ENCODE measurements at regions not wholly inside any gene's neighbourhood (a gene's known extent, or its start where the extent isn't known, plus 50 kb on each side); places are given as distances from the start of the nearest gene placed in this dataset.

- no peaks in the 10 kb centered on the region for H3K36me3 ChIP-seq (replicated peaks; ENCODE audit: insufficient read depth, low read length)
- no peaks in the 10 kb centered on the region for H3K9me3 ChIP-seq (replicated peaks; ENCODE audit: insufficient read depth, low read length)
- H3K79me2 ChIP-seq (ENCODE audit: low read length), result no peaks in the 10 kb centered on the region
- no peaks in the 10 kb centered on the region for H4K20me1 ChIP-seq (ENCODE audit: insufficient read depth, low read length)
- no peak for TF ChIP-seq EZH2 (optimal IDR thresholded peaks at IDR 0.05; ENCODE audit: low read depth, low read length)
- no peak for TF ChIP-seq EZH2phosphoT487 (IDR thresholded peaks at IDR 0.05; ENCODE audit: low read length)
- no peak overlapping the region for H3K27ac ChIP-seq (ENCODE audit: low read length)
- no peak overlapping the region for H3K9ac ChIP-seq (ENCODE audit: low read length)
- no peaks in the 10 kb centered on the region for H3F3A ChIP-seq (ENCODE audit: insufficient read depth, low read length)
- no peak for DNase-seq
- no peaks in the 10 kb centered on the region for H3K9me2 ChIP-seq (replicated peaks; ENCODE audit: insufficient read depth, low read length)
- no peaks in the 10 kb centered on the region for H3K27me3 ChIP-seq (replicated peaks; ENCODE audit: insufficient read depth, low read length)
- H3K4me2 ChIP-seq (ENCODE audit: low read depth, low read length), result no peak overlapping the region
- H3K4me3 ChIP-seq (ENCODE audit: low read length), result no peak overlapping the region
- H3K4me1 ChIP-seq (ENCODE audit: low read length), result no peaks in the 10 kb centered on the region
- H2AFZ ChIP-seq (ENCODE audit: low read length), result no peak overlapping the region
Measured at GRCh38 chr6:147023148-147023547, 181.1 kb upstream of the STXBP5 start.

GRCh38 chr6:147023581-147023980, 180.6 kb upstream of the STXBP5 start:
- H3K4me3 ChIP-seq (ENCODE audit: low read length), result no peak overlapping the region
- no peak overlapping the region for H3K27ac ChIP-seq (ENCODE audit: low read length)
- no peaks in the 10 kb centered on the region for H4K20me1 ChIP-seq (ENCODE audit: insufficient read depth, low read length)
- no peak overlapping the region for H3K4me2 ChIP-seq (ENCODE audit: low read depth, low read length)
- no peaks in the 10 kb centered on the region for H3K9me3 ChIP-seq (replicated peaks; ENCODE audit: insufficient read depth, low read length)
- no peak for DNase-seq
- no peak overlapping the region for H3K9ac ChIP-seq (ENCODE audit: low read length)
- TF ChIP-seq EZH2 (optimal IDR thresholded peaks at IDR 0.05; ENCODE audit: low read depth, low read length), result no peak
- no peak for TF ChIP-seq EZH2phosphoT487 (IDR thresholded peaks at IDR 0.05; ENCODE audit: low read length)
- no peak for TF ChIP-seq CTCF (IDR thresholded peaks at IDR 0.05; ENCODE audit: low read length)
- no peaks in the 10 kb centered on the region for H3K9me2 ChIP-seq (replicated peaks; ENCODE audit: insufficient read depth, low read length)
- H2AFZ ChIP-seq (ENCODE audit: low read length), result no peak overlapping the region
- H3K27me3 ChIP-seq (replicated peaks; ENCODE audit: insufficient read depth, low read length), result no peaks in the 10 kb centered on the region
- no peaks in the 10 kb centered on the region for H3K4me1 ChIP-seq (ENCODE audit: low read length)
- no peaks in the 10 kb centered on the region for H3F3A ChIP-seq (ENCODE audit: insufficient read depth, low read length)
- H3K36me3 ChIP-seq (replicated peaks; ENCODE audit: insufficient read depth, low read length), result no peaks in the 10 kb centered on the region
- no peaks in the 10 kb centered on the region for H3K79me2 ChIP-seq (ENCODE audit: low read length)

GRCh38 chr6:147029923-147030322, 174.3 kb upstream of the STXBP5 start:
- Histone ChIP-seq H2AFZ (ENCODE audit: low read length) (no peak overlapping the region), H3K27me3 (replicated peaks; ENCODE audit: insufficient read depth, low read length) (no peaks in the 10 kb centered on the region), H4K20me1 (ENCODE audit: insufficient read depth, low read length) (no peaks in the 10 kb centered on the region), H3F3A (ENCODE audit: insufficient read depth, low read length) (no peaks in the 10 kb centered on the region), H3K4me3 (ENCODE audit: low read length) (no peak overlapping the region), H3K79me2 (ENCODE audit: low read length) (no peaks in the 10 kb centered on the region), H3K27ac (ENCODE audit: low read length) (no peak overlapping the region), H3K4me1 (ENCODE audit: low read length) (no peaks in the 10 kb centered on the region), H3K9me2 (replicated peaks; ENCODE audit: insufficient read depth, low read length) (no peaks in the 10 kb centered on the region), H3K36me3 (replicated peaks; ENCODE audit: insufficient read depth, low read length) (no peaks in the 10 kb centered on the region), H3K4me2 (ENCODE audit: low read depth, low read length) (no peak overlapping the region), H3K9me3 (replicated peaks; ENCODE audit: insufficient read depth, low read length) (no peaks in the 10 kb centered on the region), H3K9ac (ENCODE audit: low read length) (no peak overlapping the region)
- DNase-seq, result no peak
- TF ChIP-seq EZH2phosphoT487 (IDR thresholded peaks at IDR 0.05; ENCODE audit: low read length), result no peak
- no peak for TF ChIP-seq EZH2 (optimal IDR thresholded peaks at IDR 0.05; ENCODE audit: low read depth, low read length)
- no peak for TF ChIP-seq CTCF (IDR thresholded peaks at IDR 0.05; ENCODE audit: low read length)

- H3K9ac ChIP-seq (ENCODE audit: low read length), result no peak overlapping the region
- H3K4me1 ChIP-seq (ENCODE audit: low read length), result no peaks in the 10 kb centered on the region
- no peaks in the 10 kb centered on the region for H3F3A ChIP-seq (ENCODE audit: insufficient read depth, low read length)
- no peaks in the 10 kb centered on the region for H3K36me3 ChIP-seq (replicated peaks; ENCODE audit: insufficient read depth, low read length)
- no peak for TF ChIP-seq EZH2 (optimal IDR thresholded peaks at IDR 0.05; ENCODE audit: low read depth, low read length)
- TF ChIP-seq EZH2phosphoT487 (IDR thresholded peaks at IDR 0.05; ENCODE audit: low read length), result no peak
- H3K4me3 ChIP-seq (ENCODE audit: low read length), result no peak overlapping the region
- no peaks in the 10 kb centered on the region for H3K9me3 ChIP-seq (replicated peaks; ENCODE audit: insufficient read depth, low read length)
- no peak for DNase-seq
- H4K20me1 ChIP-seq (ENCODE audit: insufficient read depth, low read length), result no peaks in the 10 kb centered on the region
- no peaks in the 10 kb centered on the region for H3K9me2 ChIP-seq (replicated peaks; ENCODE audit: insufficient read depth, low read length)
- H3K79me2 ChIP-seq (ENCODE audit: low read length), result no peaks in the 10 kb centered on the region
- H3K27me3 ChIP-seq (replicated peaks; ENCODE audit: insufficient read depth, low read length), result no peaks in the 10 kb centered on the region
- H3K27ac ChIP-seq (ENCODE audit: low read length), result no peak overlapping the region
- no peak overlapping the region for H3K4me2 ChIP-seq (ENCODE audit: low read depth, low read length)
- H2AFZ ChIP-seq (ENCODE audit: low read length), result no peak overlapping the region
Measured at GRCh38 chr6:147033267-147033666, 170.9 kb upstream of the STXBP5 start.

Measured in MM.1S (cell line).